PFSK-1 (cell line): ENCODE measurements at regions not wholly inside any gene's neighbourhood (a gene's known extent, or its start where the extent isn't known, plus 50 kb on each side); places are given as distances from the start of the nearest gene placed in this dataset.

Experiments used
- FOXP2 ChIP-seq: optimal IDR thresholded peaks from 2 replicates; pipeline ENCODE3; 2011; ENCODE audit warnings: borderline replicate concordance, control low read depth, inconsistent platforms; ENCODE audit not compliant: insufficient read depth; ENCODE audit errors: extremely low read length, extremely low read depth
- POLR2AphosphoS5 ChIP-seq: IDR thresholded peaks from 2 replicates; pipeline ENCODE4 v1.6.1; 2012; ENCODE audit warnings: low read depth, mild to moderate bottlenecking, control low read depth, low read length, moderate library complexity
- REST ChIP-seq, 2 experiments: IDR thresholded peaks; 2 replicates each; pipeline versions ENCODE4 v1.6.1 to v1.8.0; 2011 to 2012; ENCODE audit warnings: low read depth in 2 of 2, low read length in 2 of 2, control low read depth in 1 of 2, inconsistent platforms in 1 of 2, mild to moderate bottlenecking in 1 of 2, moderate library complexity in 1 of 2; ENCODE audit not compliant: insufficient read depth in 1 of 2
- SIN3A ChIP-seq: IDR thresholded peaks from 2 replicates; pipeline ENCODE4 v1.6.1; 2012; ENCODE audit warnings: mild to moderate bottlenecking, low read length, moderate library complexity, borderline replicate concordance; ENCODE audit not compliant: insufficient read depth
- TAF1 ChIP-seq: IDR thresholded peaks from 2 replicates; pipeline ENCODE4 v1.6.1; 2012; ENCODE audit warnings: low read length, control low read depth, borderline replicate concordance; ENCODE audit not compliant: insufficient read depth

DNA sequence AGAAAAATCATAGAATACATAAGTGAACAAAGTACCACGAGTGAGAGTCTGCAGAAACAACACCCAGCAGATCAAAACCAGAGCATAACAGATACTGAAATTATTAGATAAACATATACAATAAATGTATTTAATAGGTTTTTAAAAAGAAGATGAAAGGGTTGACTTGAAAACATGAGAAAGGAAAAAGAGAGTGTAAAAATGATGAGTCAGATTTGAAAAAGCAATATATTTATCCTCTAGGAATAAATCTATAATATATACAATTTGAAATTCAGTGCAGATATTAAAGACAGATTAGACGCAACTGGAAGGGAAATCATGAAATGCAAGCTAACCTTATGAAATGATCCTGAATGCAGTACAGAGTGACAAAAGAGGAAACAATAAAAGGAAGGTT is 170.2 kb upstream of the RUNX1 start:
- TF ChIP-seq FOXP2 (no peak), SIN3A (no peak), REST (IDR thresholded peaks at IDR 0.05; ENCODE audit: insufficient read depth in 1 of 2, low read depth in 2 of 2, low read length in 2 of 2) (no peak), POLR2AphosphoS5 (no peak), TAF1 (no peak)

DNA sequence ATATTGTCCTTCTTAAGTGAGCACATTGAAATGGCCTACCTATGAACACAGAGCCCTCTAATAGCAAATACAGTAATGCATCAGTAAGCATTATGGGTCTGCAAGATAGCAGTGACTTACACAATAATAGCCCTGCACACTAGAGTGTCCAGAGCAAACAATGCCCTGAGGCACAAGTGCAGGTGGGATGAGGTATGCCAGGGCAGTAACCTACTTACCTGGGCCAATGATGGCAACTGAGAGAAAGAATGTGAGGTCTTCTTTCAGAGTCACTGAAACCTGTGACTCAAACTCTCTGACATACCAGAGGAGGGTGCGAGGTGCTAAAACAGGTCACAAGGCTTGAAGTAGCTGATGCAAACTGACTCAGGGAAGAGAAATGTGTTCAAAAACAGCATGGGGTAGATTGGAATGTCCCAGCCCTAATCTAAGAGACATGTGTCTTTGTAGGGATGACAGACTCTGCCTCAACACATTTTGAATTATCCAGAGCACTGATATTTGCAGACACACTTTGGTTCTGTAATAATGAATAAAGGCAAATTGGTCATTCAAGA is 168.5 kb upstream of the RUNX1 start:
- TF ChIP-seq FOXP2: no peak
- TF ChIP-seq TAF1: no peak
- TF ChIP-seq SIN3A: no peak
- no peak for TF ChIP-seq POLR2AphosphoS5
- no peak for TF ChIP-seq REST (IDR thresholded peaks at IDR 0.05; ENCODE audit: insufficient read depth in 1 of 2, low read depth in 2 of 2, low read length in 2 of 2)

DNA sequence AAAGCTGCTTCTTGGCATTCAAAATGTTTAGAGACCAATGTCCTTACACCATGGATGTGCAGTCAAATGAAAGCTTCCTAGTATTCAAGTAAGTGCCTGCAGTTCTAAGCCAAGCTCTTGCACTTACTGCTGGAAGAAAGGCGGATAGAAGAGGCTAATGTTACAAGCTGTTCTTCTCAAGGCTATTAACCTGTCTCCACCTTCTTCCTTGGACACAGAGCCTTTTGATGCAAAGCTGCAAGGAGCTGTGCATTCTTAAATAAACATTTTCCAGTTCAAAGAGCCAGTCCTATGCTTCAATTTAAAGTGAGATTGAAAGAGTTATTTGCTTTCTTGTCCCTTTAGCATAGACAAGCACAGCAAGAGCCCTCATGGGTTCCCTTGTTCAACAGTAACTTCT is 167.9 kb upstream of the RUNX1 start:
- TF ChIP-seq SIN3A (no peak), FOXP2 (no peak), POLR2AphosphoS5 (no peak), REST (IDR thresholded peaks at IDR 0.05; ENCODE audit: insufficient read depth in 1 of 2, low read depth in 2 of 2, low read length in 2 of 2) (no peak), TAF1 (no peak)

DNA sequence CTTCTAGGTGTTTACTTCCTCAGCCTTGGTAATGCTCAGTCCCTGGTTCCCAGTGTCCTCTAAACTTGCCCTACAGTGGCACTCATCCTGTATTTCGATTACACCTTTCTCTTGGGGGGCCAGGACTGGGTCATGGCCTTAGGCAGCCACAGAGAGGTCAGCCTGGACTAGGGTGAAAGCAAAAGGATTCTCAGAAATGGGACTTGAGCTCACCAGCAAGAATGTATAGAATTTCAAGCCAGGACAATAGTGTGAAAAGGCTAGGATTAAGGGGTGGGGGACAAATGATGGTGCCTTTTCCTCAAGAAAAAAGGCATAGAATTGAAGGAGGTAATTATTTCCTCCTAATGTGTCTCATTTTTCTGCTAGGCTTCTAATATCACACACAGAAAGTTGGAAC is 166.8 kb upstream of the RUNX1 start:
- TF ChIP-seq SIN3A (no peak), FOXP2 (no peak), REST (IDR thresholded peaks at IDR 0.05; ENCODE audit: insufficient read depth in 1 of 2, low read depth in 2 of 2, low read length in 2 of 2) (no peak)

GRCh38 chr21:35212393-35213127 is 163.5 kb upstream of the RUNX1 start:
- TF ChIP-seq SIN3A: no peak
- TF ChIP-seq TAF1: no peak
- no peak for TF ChIP-seq POLR2AphosphoS5
